Eye (tissue), 1 donor: ENCODE measurements at regions not wholly inside any gene's neighbourhood (a gene's known extent, or its start where the extent isn't known, plus 50 kb on each side); places are given as distances from the start of the nearest gene placed in this dataset.

Experiments
- DNase-seq: peaks from one replicate; pipeline ENCODE4 v3.0.0-alpha.2; 2015

DNA sequence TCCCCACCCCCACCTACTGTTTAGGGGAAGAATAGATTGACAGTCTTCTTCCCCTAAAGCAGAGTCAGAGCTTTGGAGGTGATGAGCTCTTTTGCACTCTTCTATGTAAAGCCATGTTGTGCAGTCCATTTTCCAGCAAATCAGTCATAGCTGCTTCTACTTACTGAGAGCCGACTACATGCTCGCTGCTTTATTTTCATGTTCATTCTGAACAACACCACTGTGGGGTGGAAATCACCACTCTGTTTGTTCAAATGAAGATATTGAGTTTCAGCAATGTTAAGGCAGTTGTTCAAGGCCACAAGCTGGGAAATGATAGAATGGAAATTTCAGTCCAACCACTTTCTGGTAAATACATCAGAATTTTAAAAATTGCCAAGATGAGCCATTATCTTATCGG is 88.3 kb downstream of the INSIG2 start:
- no peak for DNase-seq

DNA sequence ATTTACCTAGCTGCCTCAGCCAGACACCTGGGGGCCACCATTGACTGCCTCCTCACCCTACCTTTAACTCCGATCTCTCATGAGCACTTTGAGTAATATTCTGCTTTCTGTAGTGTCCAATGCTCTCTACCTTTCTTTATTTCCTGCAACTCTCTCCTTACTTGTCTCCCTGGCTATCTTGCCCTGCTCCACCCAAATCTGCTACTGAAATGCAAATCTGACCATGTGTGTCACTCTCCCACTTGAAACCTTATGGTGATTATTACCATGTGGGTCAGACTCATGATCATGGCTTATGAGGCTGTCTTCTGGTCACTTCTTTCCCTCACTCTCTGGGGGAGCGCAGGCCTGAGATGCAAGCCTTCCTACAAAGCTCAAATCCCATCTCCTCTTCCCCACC is 83.3 kb downstream of the INSIG2 start:
- DNase-seq, result no peak

DNA sequence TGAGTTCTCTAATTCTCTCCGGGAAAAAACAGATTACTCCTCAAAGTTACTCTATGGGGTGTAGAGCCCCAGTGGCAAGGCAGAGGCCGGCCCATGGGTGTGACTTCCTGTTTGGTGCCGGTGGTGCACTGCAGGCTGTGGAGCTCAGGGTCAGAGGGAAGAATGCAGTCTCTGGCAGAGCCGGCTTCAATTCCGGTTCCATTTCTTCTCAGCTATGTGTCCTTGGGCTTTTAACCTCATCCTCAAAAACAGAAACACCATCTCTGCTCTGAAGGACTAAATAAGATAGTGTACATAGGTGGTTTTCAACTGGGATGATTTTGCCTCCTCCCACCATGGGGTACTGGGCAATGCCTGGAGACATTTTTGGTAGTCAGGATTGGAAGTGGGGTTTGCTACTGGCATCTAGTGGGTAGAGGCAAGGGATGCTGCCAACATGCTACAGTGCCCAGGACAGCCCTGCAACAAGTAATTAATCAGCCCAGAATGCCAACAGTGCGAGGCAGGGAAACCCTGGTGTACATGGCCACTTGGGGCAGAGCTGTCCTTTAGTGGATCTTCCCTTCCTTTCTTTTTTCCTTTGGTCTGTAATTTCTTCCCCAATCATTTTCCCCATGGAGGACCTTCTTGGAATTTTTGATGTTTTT is 81.2 kb downstream of the INSIG2 start:
- no peak for DNase-seq

DNA sequence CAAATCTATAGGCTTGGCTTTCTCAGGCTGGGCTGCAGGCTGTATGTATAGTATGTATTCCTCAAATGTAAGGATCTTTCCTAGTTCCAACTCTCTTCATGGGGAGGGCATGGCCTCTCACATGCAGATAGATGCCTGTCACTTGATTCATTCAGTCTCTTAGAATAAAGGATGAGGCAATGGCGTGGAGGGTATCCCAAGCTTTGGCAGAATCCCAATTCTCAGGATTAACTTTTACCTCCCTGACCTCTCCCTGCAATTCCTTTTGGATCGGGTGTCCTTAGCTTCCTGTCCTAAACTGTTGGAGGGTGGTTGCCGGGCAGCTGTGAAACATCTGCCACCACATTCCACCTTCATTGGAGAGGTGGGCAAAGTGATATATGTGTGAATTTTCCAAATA is 80.3 kb downstream of the INSIG2 start:
- no peak for DNase-seq

DNA sequence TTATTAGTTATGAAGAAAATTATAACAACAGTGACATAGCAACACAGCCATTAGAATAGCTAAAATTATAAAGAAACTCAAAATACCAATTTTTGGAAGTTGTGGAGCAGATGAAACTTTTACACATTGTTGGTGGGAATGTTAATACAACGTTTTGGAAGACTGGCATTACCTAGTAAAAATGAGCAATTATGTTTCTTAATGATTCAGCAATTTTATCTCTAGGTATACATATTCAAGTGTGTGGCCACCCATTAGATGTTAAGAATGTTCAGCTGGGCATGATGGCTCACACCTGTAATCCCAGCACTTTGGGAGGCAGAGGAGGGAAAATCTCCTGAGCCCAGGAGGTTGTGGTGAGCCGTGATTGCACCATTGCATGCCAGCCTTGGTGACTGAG is 78.8 kb downstream of the INSIG2 start:
- no peak for DNase-seq

DNA sequence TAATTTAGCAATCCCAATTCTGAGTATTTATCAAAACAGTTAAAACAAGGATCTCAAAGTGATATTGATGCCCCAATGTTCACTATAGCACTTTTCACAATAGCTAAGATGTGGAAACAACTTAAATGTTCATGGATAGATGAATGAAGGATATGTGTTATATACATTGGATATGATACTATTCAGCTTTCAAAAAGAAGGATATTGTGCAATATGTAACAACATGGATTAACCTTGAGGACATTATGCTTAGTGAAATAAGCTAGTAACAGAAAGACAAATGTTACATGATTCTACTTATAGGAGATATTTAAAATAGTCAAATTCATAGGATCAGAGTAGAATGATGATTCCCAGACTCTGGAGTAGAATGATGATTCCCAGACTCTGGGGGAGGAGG is 78.0 kb downstream of the INSIG2 start:
- no peak for DNase-seq

- DNase-seq, result no peak
Observed at GRCh38 chr2:118165595-118165994, 77.3 kb downstream of the INSIG2 start.
